Kidney epithelial cell (primary cell): ENCODE measurements at regions not wholly inside any gene's neighbourhood (a gene's known extent, or its start where the extent isn't known, plus 50 kb on each side); places are given as distances from the start of the nearest gene placed in this dataset.

Experiments
- DNase-seq: peaks from one replicate; pipeline ENCODE4 v3.0.0-alpha.2; 2010; ENCODE audit warnings: low read depth
- H3K27me3 ChIP-seq: 2 replicates; pipeline ENCODE4 v1.6.0; 2011; ENCODE audit warnings: low read length; ENCODE audit not compliant: control insufficient read depth, insufficient read depth
- H3K36me3 ChIP-seq: 2 replicates; pipeline ENCODE4 v1.5.1; 2011; ENCODE audit warnings: low read length; ENCODE audit not compliant: control insufficient read depth, insufficient read depth
- H3K4me3 ChIP-seq: 2 replicates; pipeline ENCODE4 v1.5.1; 2011; ENCODE audit warnings: low read depth, mild to moderate bottlenecking, control low read depth, low read length
- CTCF ChIP-seq: IDR thresholded peaks from 2 replicates; pipeline ENCODE4 v1.5.1; 2011; ENCODE audit warnings: mild to moderate bottlenecking, moderate library complexity, low read length, control low read depth, inconsistent platforms; ENCODE audit not compliant: insufficient read depth, poor library complexity, severe bottlenecking

- no peaks in the 10 kb centered on the region for H3K36me3 ChIP-seq
- no peak overlapping the region for H3K4me3 ChIP-seq
- TF ChIP-seq CTCF, result no peak
- no peak for DNase-seq
- H3K27me3 ChIP-seq, result no peaks in the 10 kb centered on the region
Observed at GRCh38 chr11:115984228-115984627, 480.0 kb upstream of the CADM1 start.

- TF ChIP-seq CTCF, result no peak
- DNase-seq, result no peak
- Histone ChIP-seq H3K4me3 (no peak overlapping the region), H3K36me3 (no peaks in the 10 kb centered on the region), H3K27me3 (no peaks in the 10 kb centered on the region)
Observed at GRCh38 chr11:115982666-115983065, 478.5 kb upstream of the CADM1 start.

- no peak for DNase-seq
- no peak overlapping the region for H3K4me3 ChIP-seq
- TF ChIP-seq CTCF, result no peak
Observed at GRCh38 chr11:115981814-115982471, 477.7 kb upstream of the CADM1 start.

GRCh38 chr11:115981104-115981481 lies 476.9 kb upstream of the CADM1 start:
- no peak for TF ChIP-seq CTCF
- DNase-seq, result no peak
- no peak overlapping the region for H3K4me3 ChIP-seq
- H3K27me3 ChIP-seq, result no peaks in the 10 kb centered on the region
- H3K36me3 ChIP-seq, result no peaks in the 10 kb centered on the region

More at GRCh38 chr11:115981814-115982471, 477.7 kb upstream of the CADM1 start:
- Histone ChIP-seq H3K36me3 (no peaks in the 10 kb centered on the region), H3K27me3 (no peaks in the 10 kb centered on the region)

- Histone ChIP-seq H3K4me3 (no peak overlapping the region), H3K27me3 (no peaks in the 10 kb centered on the region), H3K36me3 (no peaks in the 10 kb centered on the region)
- no peak for TF ChIP-seq CTCF
- no peak for DNase-seq
Observed at GRCh38 chr11:115980337-115981103, 476.3 kb upstream of the CADM1 start.
